PC-3 (cell line): ENCODE measurements at regions not wholly inside any gene's neighbourhood (a gene's known extent, or its start where the extent isn't known, plus 50 kb on each side); places are given as distances from the start of the nearest gene placed in this dataset.

Experiments
- ATAC-seq: fragments of 200-7000 bp; cut with Tn5 transposase; 2 replicates; pipeline ENCODE4 v1.9.1; 2020; ENCODE audit warnings: mild to moderate bottlenecking, moderate library complexity
- BruUV-seq: library from RNA; stranded (reverse); fragments of 400-500 nt; replicated peaks from 2 replicates; lab custom pipeline; 2021; lab: Mats Ljungman, UMichigan
- CTCF ChIA-PET: fragments of 300-600 bp; sonication (Branson Sonifier 250); formaldehyde crosslinking; loops from one replicate; lab custom pipeline; 2022; ENCODE audit warnings: antibody characterized with exemption; lab: Charles Lee
- POLR2A ChIA-PET: fragments of 300-600 bp; sonication (Branson Sonifier 250); formaldehyde crosslinking; loops from one replicate; lab custom pipeline; 2022; ENCODE audit warnings: antibody characterized with exemption; ENCODE audit not compliant: unreplicated experiment; lab: Charles Lee
- DNase-seq: peaks from one replicate; pipeline ENCODE4 v3.0.0-alpha.2; 2015
- H2AFZ ChIP-seq: fragments of 300-600 bp; sonication (generic); 2 replicates; pipeline ENCODE4 v1.6.0; 2016; ENCODE audit warnings: antibody characterized with exemption, low read length
- H3F3A ChIP-seq: fragments of 300-600 bp; sonication (generic); one replicate; pipeline ENCODE4 v1.6.0; 2017; ENCODE audit warnings: antibody characterized with exemption, low read length, control low read depth, mild to moderate bottlenecking; ENCODE audit not compliant: unreplicated experiment
- H3K27ac ChIP-seq: fragments of 300-600 bp; sonication (generic); 2 replicates; pipeline ENCODE4 v1.5.1; 2016; ENCODE audit warnings: mild to moderate bottlenecking, low read length
- H3K27me3 ChIP-seq: fragments of 300-600 bp; sonication (generic); 2 replicates; pipeline ENCODE4 v1.6.1; 2016; ENCODE audit warnings: low read length, mixed read lengths
- H3K36me3 ChIP-seq: fragments of 300-600 bp; sonication (generic); 2 replicates; pipeline ENCODE4 v1.6.1; 2016; ENCODE audit warnings: low read depth, mixed run types, low read length, mixed read lengths
- H3K4me1 ChIP-seq: fragments of 300-600 bp; sonication (generic); 2 replicates; pipeline ENCODE4 v1.5.1; 2016; ENCODE audit warnings: low read length; ENCODE audit not compliant: insufficient read depth
- H3K4me2 ChIP-seq: fragments of 300-600 bp; sonication (generic); 2 replicates; pipeline ENCODE4 v1.6.0; 2016; ENCODE audit warnings: low read length
- H3K4me3 ChIP-seq: fragments of 300-600 bp; sonication (generic); 2 replicates; pipeline ENCODE4 v1.5.1; 2016; ENCODE audit warnings: mild to moderate bottlenecking, low read length, mixed read lengths
- H3K79me2 ChIP-seq: fragments of 300-600 bp; sonication (generic); 2 replicates; pipeline ENCODE4 v1.6.1; 2017; ENCODE audit warnings: low read length, mixed read lengths
- H3K9ac ChIP-seq: fragments of 300-600 bp; sonication (generic); 2 replicates; pipeline ENCODE4 v1.6.0; 2016; ENCODE audit warnings: mild to moderate bottlenecking, low read length
- H3K9me2 ChIP-seq: fragments of 300-600 bp; sonication (generic); replicated peaks from 2 replicates; pipeline ENCODE4 v1.6.1; 2016; ENCODE audit warnings: mixed run types, low read length, mixed read lengths
- H3K9me3 ChIP-seq: fragments of 300-600 bp; sonication (generic); 2 replicates; pipeline ENCODE4 v1.6.1; 2016; ENCODE audit warnings: low read length, mixed read lengths
- H4K20me1 ChIP-seq: fragments of 300-600 bp; sonication (generic); 2 replicates; pipeline ENCODE4 v1.6.1; 2016; ENCODE audit warnings: low read length, mixed read lengths
- CTCF ChIP-seq: fragments of 300-600 bp; sonication (generic); conservative IDR thresholded peaks from 2 replicates; pipeline ENCODE4 v1.5.1; 2017; ENCODE audit warnings: antibody characterized with exemption, low read depth, mild to moderate bottlenecking, low read length
- EZH2 ChIP-seq: fragments of 300-600 bp; sonication (generic); IDR thresholded peaks from one replicate; pipeline ENCODE4 v1.6.1; 2017; ENCODE audit warnings: antibody characterized with exemption, mild to moderate bottlenecking, low read length; ENCODE audit not compliant: unreplicated experiment
- EZH2phosphoT487 ChIP-seq: fragments of 300-600 bp; sonication (generic); IDR thresholded peaks from 2 replicates; pipeline ENCODE4 v1.6.1; 2018; ENCODE audit warnings: mild to moderate bottlenecking, antibody characterized with exemption, low read length, borderline replicate concordance
- intact Hi-C: fragments of 100-400 bp; cut with micrococcal nuclease; formaldehyde crosslinking; loops from 2 replicates; pipeline ENCODE4 v1.9.0; 2023

- ChIA-PET POLR2A (no interaction called here), CTCF (no interaction called here)
- H3K9me2 ChIP-seq = no peaks in the 10 kb centered on the region
- no TSS peak for BruUV-seq
- H4K20me1 ChIP-seq = no peaks in the 10 kb centered on the region
- no peaks in the 10 kb centered on the region for H3F3A ChIP-seq
- no peak overlapping the region for H2AFZ ChIP-seq
- no peak overlapping the region for H3K4me3 ChIP-seq
- H3K27ac ChIP-seq = no peak overlapping the region
- no peak overlapping the region for H3K9ac ChIP-seq
- intact Hi-C loops = no loop called here
- H3K27me3 ChIP-seq = no peaks in the 10 kb centered on the region
- no peaks in the 10 kb centered on the region for H3K79me2 ChIP-seq
- ATAC-seq (no peak), DNase-seq (no peak)
- H3K36me3 ChIP-seq = no peaks in the 10 kb centered on the region
- no peak overlapping the region for H3K4me2 ChIP-seq
- TF ChIP-seq CTCF = no peak
- TF ChIP-seq EZH2 = no peak
- TF ChIP-seq EZH2phosphoT487 = no peak
- H3K9me3 ChIP-seq = no peaks in the 10 kb centered on the region
- no peaks in the 10 kb centered on the region for H3K4me1 ChIP-seq
Measured at GRCh38 chr6:140907235-140907634, 1225.5 kb upstream of the GJE1 start.

- ATAC-seq (no peak), DNase-seq (no peak)
- H4K20me1 ChIP-seq = no peaks in the 10 kb centered on the region
- BruUV-seq = no TSS peak
- H3K4me2 ChIP-seq = no peak overlapping the region
- H3F3A ChIP-seq = no peaks in the 10 kb centered on the region
- no peaks in the 10 kb centered on the region for H3K9me3 ChIP-seq
- intact Hi-C loops = no loop called here
- H3K36me3 ChIP-seq = no peaks in the 10 kb centered on the region
- no peaks in the 10 kb centered on the region for H3K27me3 ChIP-seq
- H3K9me2 ChIP-seq = no peaks in the 10 kb centered on the region
- H2AFZ ChIP-seq = no peak overlapping the region
- TF ChIP-seq EZH2 (no peak), CTCF (no peak), EZH2phosphoT487 (no peak)
- no peak overlapping the region for H3K4me3 ChIP-seq
- H3K27ac ChIP-seq = no peak overlapping the region
- H3K4me1 ChIP-seq = no peaks in the 10 kb centered on the region
- H3K9ac ChIP-seq = no peak overlapping the region
- H3K79me2 ChIP-seq = no peaks in the 10 kb centered on the region
- CTCF ChIA-PET = no interaction called here
- POLR2A ChIA-PET = no interaction called here
Measured at GRCh38 chr6:140905724-140906123, 1227.0 kb upstream of the GJE1 start.

- Histone ChIP-seq H3K79me2 (no peaks in the 10 kb centered on the region), H3K36me3 (no peaks in the 10 kb centered on the region), H3K9me3 (no peaks in the 10 kb centered on the region), H3K4me2 (no peak overlapping the region), H4K20me1 (no peaks in the 10 kb centered on the region), H3F3A (no peaks in the 10 kb centered on the region), H3K4me3 (no peak overlapping the region), H3K9ac (no peak overlapping the region), H2AFZ (no peak overlapping the region), H3K9me2 (no peaks in the 10 kb centered on the region), H3K27me3 (no peaks in the 10 kb centered on the region), H3K27ac (no peak overlapping the region), H3K4me1 (no peaks in the 10 kb centered on the region)
- ATAC-seq = no peak
- intact Hi-C loops = no loop called here
- BruUV-seq = no TSS peak
- DNase-seq = no peak
- CTCF ChIA-PET = no interaction called here
- POLR2A ChIA-PET = no interaction called here
- TF ChIP-seq CTCF (no peak), EZH2 (no peak), EZH2phosphoT487 (no peak)
Measured at GRCh38 chr6:140905050-140905449, 1227.7 kb upstream of the GJE1 start.
